CD14-positive monocyte (primary cell): ENCODE measurements at regions not wholly inside any gene's neighbourhood (a gene's known extent, or its start where the extent isn't known, plus 50 kb on each side); places are given as distances from the start of the nearest gene placed in this dataset.

Experiments
- DNase-seq, 3 donors: peaks; one replicate each; pipeline ENCODE4 v3.0.0-alpha.2; 2011 to 2022
- H2AFZ ChIP-seq: 2 replicates; pipeline ENCODE4 v1.6.0; 2012; ENCODE audit warnings: mild to moderate bottlenecking, low read depth, low read length, inconsistent platforms; ENCODE audit not compliant: insufficient read depth, poor library complexity, severe bottlenecking
- H3K27ac ChIP-seq, 2 donors: 1 replicate in 1 of 2; 2 replicates in 1 of 2; pipeline ENCODE4 v1.5.1; 2012 to 2013; ENCODE audit warnings: low read length in 2 of 2, control low read depth in 1 of 2, inconsistent platforms in 1 of 2, low read depth in 1 of 2, mild to moderate bottlenecking in 1 of 2
- H3K27me3 ChIP-seq, 2 donors: one replicate each; pipeline versions ENCODE4 v1.6.0 to v1.6.1; 2011 to 2013; ENCODE audit warnings: low read length in 2 of 2; ENCODE audit not compliant: control insufficient read depth in 2 of 2, insufficient read depth in 2 of 2
- H3K36me3 ChIP-seq, 2 donors: replicated peaks in 1 of 2; 1 replicate in 1 of 2; 2 replicates in 1 of 2; pipeline versions ENCODE4 v1.5.1 to v1.6.1; 2012 to 2013; ENCODE audit warnings: low read length in 2 of 2, control low read depth in 1 of 2, inconsistent platforms in 1 of 2, mild to moderate bottlenecking in 1 of 2; ENCODE audit not compliant: insufficient read depth in 2 of 2, control insufficient read depth in 1 of 2
- H3K4me1 ChIP-seq, 2 donors: 1 replicate in 1 of 2; 2 replicates in 1 of 2; pipeline versions ENCODE4 v1.5.1 to v1.6.1; 2012 to 2013; ENCODE audit warnings: low read length in 2 of 2, control low read depth in 1 of 2, inconsistent platforms in 1 of 2, mild to moderate bottlenecking in 1 of 2, moderate library complexity in 1 of 2; ENCODE audit not compliant: insufficient read depth in 2 of 2, control insufficient read depth in 1 of 2
- H3K4me2 ChIP-seq: replicated peaks from 2 replicates; pipeline ENCODE3; 2012; ENCODE audit warnings: low read length, moderate library complexity, mild to moderate bottlenecking; ENCODE audit not compliant: poor library complexity, severe bottlenecking; ENCODE audit errors: extremely low read depth
- H3K4me3 ChIP-seq, 3 experiments: fragments of 200-600 bp in 1 of 3; sonication (generic) in 1 of 3; replicated peaks in 1 of 3; 1 replicate in 2 of 3; 2 replicates in 1 of 3; pipeline ENCODE4 v1.5.1; 2011 to 2013; ENCODE audit warnings: low read length in 3 of 3, mild to moderate bottlenecking in 3 of 3, control low read depth in 2 of 3, low read depth in 2 of 3, inconsistent platforms in 1 of 3, moderate library complexity in 1 of 3
- H3K79me2 ChIP-seq: 2 replicates; pipeline ENCODE4 v1.6.0; 2012; ENCODE audit warnings: mild to moderate bottlenecking, control low read depth, inconsistent platforms, low read length, moderate library complexity; ENCODE audit not compliant: insufficient read depth
- H3K9ac ChIP-seq: 2 replicates; pipeline ENCODE4 v1.6.0; 2017; ENCODE audit warnings: low read length, mild to moderate bottlenecking; ENCODE audit not compliant: insufficient read depth, poor library complexity, severe bottlenecking
- H3K9me3 ChIP-seq, 2 donors: replicated peaks in 1 of 2; 1 replicate in 1 of 2; 2 replicates in 1 of 2; pipeline versions ENCODE4 v1.5.1 to v1.6.1; 2012 to 2013; ENCODE audit warnings: low read length in 2 of 2, control low read depth in 1 of 2; ENCODE audit not compliant: control insufficient read depth in 1 of 2, insufficient read depth in 1 of 2
- H4K20me1 ChIP-seq: 2 replicates; pipeline ENCODE4 v1.6.0; 2012; ENCODE audit warnings: mild to moderate bottlenecking, low read length, control low read depth, moderate library complexity; ENCODE audit not compliant: insufficient read depth
- H3K27ac Mint-ChIP-seq, 7 donors: one replicate each; pipeline ENCODE4 v1.8.0; 2020; ENCODE audit warnings: mild to moderate bottlenecking in 7 of 7, mixed read lengths in 7 of 7, moderate library complexity in 6 of 7, inconsistent platforms in 2 of 7
- H3K27me3 Mint-ChIP-seq, 3 donors: one replicate each; pipeline ENCODE4 v1.8.0; 2021 to 2022; ENCODE audit warnings: low read depth in 3 of 3, mild to moderate bottlenecking in 3 of 3, mixed read lengths in 3 of 3, moderate library complexity in 3 of 3, inconsistent platforms in 1 of 3
- H3K36me3 Mint-ChIP-seq, 2 donors: one replicate each; pipeline ENCODE4 v1.8.0; 2020; ENCODE audit warnings: mixed read lengths in 2 of 2, inconsistent platforms in 1 of 2, mild to moderate bottlenecking in 1 of 2
- H3K4me1 Mint-ChIP-seq: one replicate; pipeline ENCODE4 v1.8.0; 2020; ENCODE audit warnings: mild to moderate bottlenecking, mixed read lengths
- H3K4me3 Mint-ChIP-seq, 2 donors: one replicate each; pipeline ENCODE4 v1.8.0; 2020; ENCODE audit warnings: mild to moderate bottlenecking in 2 of 2, mixed read lengths in 2 of 2, moderate library complexity in 1 of 2
- H3K9me3 Mint-ChIP-seq, 7 donors: one replicate each; pipeline ENCODE4 v1.8.0; 2020 to 2022; ENCODE audit warnings: mixed read lengths in 7 of 7, mild to moderate bottlenecking in 6 of 7, moderate library complexity in 6 of 7, inconsistent platforms in 2 of 7
- WGBS: methylation state at CpG from one replicate; pipeline ENCODE4 v1.1.5; 2013; ENCODE audit warnings: missing lambda C conversion rate; ENCODE audit not compliant: insufficient coverage; 5-methylcytosine and 5-hydroxymethylcytosine counted together
- intact Hi-C, 2 donors: fragments of 100-400 bp; cut with micrococcal nuclease; formaldehyde crosslinking; loops; one replicate each; pipeline versions ENCODE4 v1.15.0 to v1.15.1; 2023
- TF ChIP-seq, protein P1 (sequence below): fragments of 200-600 bp; IDR thresholded peaks from one replicate; pipeline ENCODE4 v1.8.0; 2022; ENCODE audit warnings: antibody characterized with exemption, mild to moderate bottlenecking

DNA sequence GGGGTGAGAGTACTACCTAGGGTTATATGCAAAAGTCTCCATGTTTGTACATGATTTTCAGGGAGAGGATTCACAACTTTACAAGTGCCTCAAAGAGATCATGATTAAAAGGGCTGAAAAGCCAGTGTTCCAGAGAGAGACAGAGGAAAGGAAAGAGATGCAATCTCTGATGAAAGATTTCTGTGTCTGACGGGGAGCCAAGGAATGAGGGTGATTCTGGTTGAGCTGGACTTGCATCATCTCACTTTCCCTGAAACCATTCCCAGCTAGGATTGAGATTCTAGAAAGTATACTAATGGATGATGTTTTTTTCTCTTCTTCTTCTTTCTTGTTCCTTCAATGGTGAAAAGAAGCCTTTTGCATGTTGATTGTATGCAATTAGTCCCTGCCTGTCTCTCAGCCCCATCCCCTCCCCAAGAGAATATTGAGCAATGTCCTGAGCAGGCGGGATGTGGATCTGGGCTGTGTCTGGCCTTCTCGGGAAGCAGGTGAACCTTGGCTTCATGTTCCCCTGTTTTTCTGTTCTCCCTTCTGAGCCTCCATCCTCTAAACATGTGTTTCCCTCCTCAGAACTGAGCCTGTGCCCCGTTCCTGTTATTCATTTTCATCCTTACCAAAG is 186.1 kb downstream of the ZNF365 start:
- H4K20me1 ChIP-seq = no peaks in the 10 kb centered on the region
- TF ChIP-seq, protein P1, sequence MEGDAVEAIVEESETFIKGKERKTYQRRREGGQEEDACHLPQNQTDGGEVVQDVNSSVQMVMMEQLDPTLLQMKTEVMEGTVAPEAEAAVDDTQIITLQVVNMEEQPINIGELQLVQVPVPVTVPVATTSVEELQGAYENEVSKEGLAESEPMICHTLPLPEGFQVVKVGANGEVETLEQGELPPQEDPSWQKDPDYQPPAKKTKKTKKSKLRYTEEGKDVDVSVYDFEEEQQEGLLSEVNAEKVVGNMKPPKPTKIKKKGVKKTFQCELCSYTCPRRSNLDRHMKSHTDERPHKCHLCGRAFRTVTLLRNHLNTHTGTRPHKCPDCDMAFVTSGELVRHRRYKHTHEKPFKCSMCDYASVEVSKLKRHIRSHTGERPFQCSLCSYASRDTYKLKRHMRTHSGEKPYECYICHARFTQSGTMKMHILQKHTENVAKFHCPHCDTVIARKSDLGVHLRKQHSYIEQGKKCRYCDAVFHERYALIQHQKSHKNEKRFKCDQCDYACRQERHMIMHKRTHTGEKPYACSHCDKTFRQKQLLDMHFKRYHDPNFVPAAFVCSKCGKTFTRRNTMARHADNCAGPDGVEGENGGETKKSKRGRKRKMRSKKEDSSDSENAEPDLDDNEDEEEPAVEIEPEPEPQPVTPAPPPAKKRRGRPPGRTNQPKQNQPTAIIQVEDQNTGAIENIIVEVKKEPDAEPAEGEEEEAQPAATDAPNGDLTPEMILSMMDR = no peak
- H3K79me2 ChIP-seq = no peaks in the 10 kb centered on the region
- peaks cover 15% of the 10 kb centered on the region for H3K4me1 Mint-ChIP-seq
- no peak overlapping the region for H2AFZ ChIP-seq
- H3K27ac Mint-ChIP-seq = no peak overlapping the region
- no peak overlapping the region for H3K4me3 ChIP-seq
- H3K27me3 ChIP-seq = no peaks in the 10 kb centered on the region
- DNase-seq = no peak
- no peaks in the 10 kb centered on the region for H3K36me3 Mint-ChIP-seq
- peaks cover 3 to 18% (median 5%) of the 10 kb centered on the region in 3 donors for H3K27me3 Mint-ChIP-seq
- no peaks in the 10 kb centered on the region for H3K4me1 ChIP-seq
- no peak overlapping the region for H3K9ac ChIP-seq
- no peaks in the 10 kb centered on the region for H3K9me3 Mint-ChIP-seq
- WGBS = 0% methylated on average over 1 of the region's 4 CpGs
- H3K4me3 Mint-ChIP-seq = no peak overlapping the region
- intact Hi-C loops = no loop called here
- H3K27ac ChIP-seq = no peak overlapping the region
- H3K9me3 ChIP-seq = no peaks in the 10 kb centered on the region
- no peaks in the 10 kb centered on the region for H3K36me3 ChIP-seq
- H3K4me2 ChIP-seq = no peak overlapping the region

DNA sequence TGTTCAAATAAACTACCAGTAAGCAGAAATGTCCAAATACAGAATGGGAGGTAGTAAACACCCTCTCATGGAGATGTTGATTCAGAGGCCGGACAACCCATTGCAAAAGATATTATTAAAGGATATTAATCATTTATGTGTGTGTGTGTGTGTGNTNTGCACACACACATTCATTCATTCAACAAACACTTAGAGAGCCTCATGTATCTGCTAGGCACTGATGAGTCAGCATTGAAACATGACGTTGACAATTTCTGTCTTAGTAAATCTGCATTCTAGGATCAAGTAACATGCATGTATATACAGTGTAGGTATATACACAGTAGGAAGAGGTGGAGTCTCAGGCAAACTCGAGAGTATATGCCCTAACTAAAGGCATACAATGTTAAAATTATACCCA is 187.0 kb downstream of the ZNF365 start:
- WGBS = 80% methylated on average over 1 of the region's 3 CpGs
- Histone ChIP-seq H3K4me1 (no peaks in the 10 kb centered on the region), H3K4me2 (no peak overlapping the region), H3K27me3 (peaks cover 0 to 3% of the 10 kb centered on the region in 2 donors), H3K9ac (no peak overlapping the region), H3K9me3 (no peaks in the 10 kb centered on the region), H2AFZ (no peak overlapping the region), H3K27ac (no peak overlapping the region), H3K36me3 (no peaks in the 10 kb centered on the region), H3K4me3 (no peak overlapping the region), H4K20me1 (no peaks in the 10 kb centered on the region), H3K79me2 (no peaks in the 10 kb centered on the region)
- peaks cover 15% of the 10 kb centered on the region for H3K4me1 Mint-ChIP-seq
- intact Hi-C loops = no loop called here
- TF ChIP-seq, protein P1 = no peak
- H3K9me3 Mint-ChIP-seq = no peaks in the 10 kb centered on the region
- H3K27me3 Mint-ChIP-seq = peaks cover 3 to 19% (median 5%) of the 10 kb centered on the region in 3 donors
- no peak overlapping the region for H3K27ac Mint-ChIP-seq
- H3K4me3 Mint-ChIP-seq = no peak overlapping the region
- H3K36me3 Mint-ChIP-seq = no peaks in the 10 kb centered on the region
- peak in 1 of 3 donors; percentile 8 for DNase-seq
